ENCODE measurements at regions not wholly inside any gene's neighbourhood (a gene's known extent, or its start where the extent isn't known, plus 50 kb on each side); places are given as distances from the start of the nearest gene placed in this dataset.
"Not testable (repeated sequence)": the region's sequence is repeated elsewhere in the genome, so short reads cannot be mapped to it uniquely, and the experiment has no call there.

GRCh38 chr20:47984437-47984836, 199.2 kb upstream of the SULF2 start:
- Histone ChIP-seq H3K27ac (no peak overlapping the region), H3K9me3 (ENCODE audit: severe bottlenecking) (no peaks in the 10 kb centered on the region), H3K27me3 (ENCODE audit: insufficient read depth, low read depth, severe bottlenecking) (no peaks in the 10 kb centered on the region), H3K4me3 (ENCODE audit: low read depth, low read length) (no peak overlapping the region), H3K36me3 (no peaks in the 10 kb centered on the region)
- DNase-seq, result no peak
- no peak for TF ChIP-seq CTCF (IDR thresholded peaks at IDR 0.05; ENCODE audit: low read depth, low read length)

GRCh38 chr20:47983642-47984041, 198.4 kb upstream of the SULF2 start:
- not testable (repeated sequence) for H3K27ac ChIP-seq; DNase-seq; H3K4me3 ChIP-seq (ENCODE audit: low read depth, low read length); H3K27me3 ChIP-seq (ENCODE audit: insufficient read depth, low read depth, severe bottlenecking); H3K9me3 ChIP-seq (ENCODE audit: severe bottlenecking); H3K36me3 ChIP-seq

- no peaks in the 10 kb centered on the region for H3K36me3 ChIP-seq
Observed at GRCh38 chr20:47982574-47983360, 197.5 kb upstream of the SULF2 start.

GRCh38 chr20:47981222-47981621, 195.9 kb upstream of the SULF2 start:
- TF ChIP-seq CTCF (IDR thresholded peaks at IDR 0.05; ENCODE audit: low read depth, low read length), result no peak
- Histone ChIP-seq H3K27me3 (ENCODE audit: insufficient read depth, low read depth, severe bottlenecking) (no peaks in the 10 kb centered on the region), H3K9me3 (ENCODE audit: severe bottlenecking) (no peaks in the 10 kb centered on the region), H3K36me3 (no peaks in the 10 kb centered on the region), H3K4me3 (ENCODE audit: low read depth, low read length) (no peak overlapping the region), H3K27ac (no peak overlapping the region)
- no peak for DNase-seq

More at GRCh38 chr20:47982574-47983360, 197.5 kb upstream of the SULF2 start:
- Histone ChIP-seq H3K27ac (no peak overlapping the region), H3K9me3 (ENCODE audit: severe bottlenecking) (no peaks in the 10 kb centered on the region), H3K27me3 (ENCODE audit: insufficient read depth, low read depth, severe bottlenecking) (no peaks in the 10 kb centered on the region), H3K4me3 (ENCODE audit: low read depth, low read length) (no peak overlapping the region)
- no peak for DNase-seq
- no peak for TF ChIP-seq CTCF (IDR thresholded peaks at IDR 0.05; ENCODE audit: low read depth, low read length)

- Histone ChIP-seq H3K4me3 (ENCODE audit: low read depth, low read length) (no peak overlapping the region), H3K27ac (no peak overlapping the region), H3K36me3 (no peaks in the 10 kb centered on the region), H3K9me3 (ENCODE audit: severe bottlenecking) (no peaks in the 10 kb centered on the region), H3K27me3 (ENCODE audit: insufficient read depth, low read depth, severe bottlenecking) (no peaks in the 10 kb centered on the region)
- no peak for DNase-seq
- no peak for TF ChIP-seq CTCF (IDR thresholded peaks at IDR 0.05; ENCODE audit: low read depth, low read length)
Observed at GRCh38 chr20:47980336-47981177, 195.3 kb upstream of the SULF2 start.

GRCh38 chr20:47979361-47980095, 194.2 kb upstream of the SULF2 start:
- H3K9me3 ChIP-seq (ENCODE audit: severe bottlenecking); DNase-seq; H3K36me3 ChIP-seq: not testable (repeated sequence)

GRCh38 chr20:47978428-47979120, 193.3 kb upstream of the SULF2 start:
- DNase-seq; H3K9me3 ChIP-seq (ENCODE audit: severe bottlenecking); H3K27ac ChIP-seq; H3K4me3 ChIP-seq (ENCODE audit: low read depth, low read length); H3K36me3 ChIP-seq; H3K27me3 ChIP-seq (ENCODE audit: insufficient read depth, low read depth, severe bottlenecking): not testable (repeated sequence)

More at GRCh38 chr20:47979361-47980095, 194.2 kb upstream of the SULF2 start:
- H3K27me3 ChIP-seq (ENCODE audit: insufficient read depth, low read depth, severe bottlenecking); H3K27ac ChIP-seq; H3K4me3 ChIP-seq (ENCODE audit: low read depth, low read length): not testable (repeated sequence)

- not testable (repeated sequence) for DNase-seq; H3K9me3 ChIP-seq (ENCODE audit: severe bottlenecking); H3K27me3 ChIP-seq (ENCODE audit: insufficient read depth, low read depth, severe bottlenecking); H3K36me3 ChIP-seq; H3K4me3 ChIP-seq (ENCODE audit: low read depth, low read length); H3K27ac ChIP-seq
Observed at GRCh38 chr20:47977789-47978252, 192.5 kb upstream of the SULF2 start.

Measured in WERI-Rb-1 (cell line).